GM18517 (cell line): ENCODE measurements at regions not wholly inside any gene's neighbourhood (a gene's known extent, or its start where the extent isn't known, plus 50 kb on each side); places are given as distances from the start of the nearest gene placed in this dataset.
"Not testable (repeated sequence)": the region's sequence is repeated elsewhere in the genome, so short reads cannot be mapped to it uniquely, and the experiment has no call there.

Experiments
- ATAC-seq: cut with Tn5 transposase; IDR thresholded peaks from one replicate; pipeline ENCODE4 v1.9.1; 2021; ENCODE audit warnings: mild to moderate bottlenecking, moderate library complexity; ENCODE audit not compliant: unreplicated experiment

DNA sequence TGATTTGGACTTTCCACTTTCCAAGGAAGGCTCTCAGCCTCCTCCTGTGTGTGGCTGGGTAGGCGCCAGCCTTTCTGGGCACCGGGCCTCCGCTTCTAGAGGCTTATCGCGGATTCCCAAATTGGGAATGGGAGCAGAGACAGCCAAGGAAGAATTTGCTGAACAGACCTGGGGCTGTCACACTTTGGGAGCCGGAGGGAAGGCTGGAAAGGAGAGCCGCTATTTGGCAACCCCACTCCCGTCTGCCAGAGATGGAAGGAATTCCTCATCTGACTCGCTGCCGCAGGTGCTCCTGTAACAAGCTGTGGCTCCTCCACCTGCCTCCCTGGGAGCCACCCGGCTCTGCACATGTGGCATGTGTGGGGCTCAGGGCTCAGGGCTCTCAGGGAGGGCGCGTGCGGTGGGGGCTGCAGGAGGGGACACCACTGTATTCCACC, 50.8 kb upstream of the ECHDC3 start:
- ATAC-seq, result no peak

DNA sequence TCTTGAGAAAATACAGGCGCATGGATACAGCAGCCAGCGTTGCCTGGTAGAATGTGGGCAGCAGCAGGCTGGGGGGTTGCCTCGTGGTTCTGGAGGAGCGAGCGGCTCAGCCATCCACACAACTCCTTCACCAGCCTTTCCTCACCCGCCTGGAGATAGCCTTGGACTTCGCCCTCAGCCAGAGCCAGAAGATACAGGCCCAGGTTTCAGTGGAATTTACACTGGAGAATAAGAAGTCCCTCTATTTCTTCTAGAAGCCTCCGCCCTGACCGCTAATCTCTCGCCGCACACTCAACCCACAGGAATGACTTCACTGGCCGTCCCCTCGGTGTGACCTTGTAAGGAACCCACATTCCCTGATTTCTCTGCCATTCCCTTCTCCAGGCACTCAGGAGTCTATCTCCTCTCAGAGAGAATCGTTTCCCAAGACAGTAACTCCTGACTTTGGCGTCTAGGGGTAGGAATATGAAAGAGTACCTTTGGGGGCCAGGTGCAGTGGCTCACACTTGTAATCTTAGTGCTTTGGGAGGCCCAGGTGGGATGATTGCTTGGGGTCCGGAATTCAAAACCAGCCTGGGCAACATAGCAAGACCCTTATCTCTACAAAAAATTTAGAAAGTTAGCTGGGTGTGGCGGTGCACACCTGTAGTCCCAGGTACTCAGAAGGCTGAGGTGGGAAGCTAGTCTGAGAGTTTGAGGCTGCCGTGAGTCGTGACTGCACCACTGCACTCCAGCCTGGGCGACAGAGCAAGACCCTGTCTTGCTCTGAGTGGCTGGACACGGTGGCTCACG, 52.0 kb upstream of the ECHDC3 start:
- no peak for ATAC-seq

DNA sequence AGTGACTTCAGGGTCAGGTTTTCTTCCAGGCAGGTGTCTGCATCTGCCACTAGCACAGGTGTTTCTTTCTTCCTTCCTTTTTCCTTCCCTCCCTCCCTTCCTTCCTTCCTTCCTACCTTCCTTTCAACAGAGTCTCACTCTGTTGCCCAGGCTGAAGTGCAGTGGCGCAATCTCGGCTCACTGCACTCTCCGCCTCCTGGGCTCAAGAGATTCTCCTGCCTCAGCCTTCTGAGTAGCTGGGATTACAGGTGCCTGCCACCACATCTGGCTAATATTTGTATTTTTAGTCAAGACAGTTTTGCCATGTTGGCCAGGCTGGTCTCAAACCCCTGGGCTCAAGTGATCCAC, 53.8 kb upstream of the ECHDC3 start:
- not testable (repeated sequence) for ATAC-seq

DNA sequence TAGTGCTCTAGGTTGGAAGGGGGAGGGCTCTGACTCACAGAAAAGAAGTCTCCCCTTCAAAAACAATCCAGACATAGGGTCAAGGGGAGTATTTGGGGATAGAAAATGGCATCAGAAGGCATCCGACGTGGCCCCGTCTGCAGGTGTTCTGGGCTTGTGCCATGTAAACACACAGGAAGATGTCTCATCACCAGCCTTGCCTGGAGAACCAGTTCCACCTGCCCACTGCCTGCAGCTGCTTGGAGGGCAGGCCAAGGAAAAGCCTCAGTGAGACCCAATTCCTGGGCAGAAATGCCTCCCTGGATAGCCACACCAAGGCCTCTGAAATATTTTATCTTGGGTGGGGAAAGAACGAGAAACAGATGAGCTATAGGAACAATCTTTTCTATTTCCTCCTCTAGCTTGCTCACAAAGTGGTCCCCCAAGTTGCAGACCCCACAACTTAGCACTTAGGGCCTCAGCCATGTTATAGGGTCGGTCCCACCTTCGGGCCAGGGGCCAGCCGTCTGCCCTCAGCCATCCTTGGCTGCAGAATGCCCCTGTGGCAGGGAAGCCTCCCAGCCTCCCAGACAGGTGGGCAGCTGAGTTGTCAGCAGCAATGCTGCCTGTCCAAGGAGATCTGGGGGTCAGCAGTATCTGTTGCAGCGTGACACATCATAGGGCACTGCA, 54.3 kb upstream of the ECHDC3 start:
- ATAC-seq, result no peak

DNA sequence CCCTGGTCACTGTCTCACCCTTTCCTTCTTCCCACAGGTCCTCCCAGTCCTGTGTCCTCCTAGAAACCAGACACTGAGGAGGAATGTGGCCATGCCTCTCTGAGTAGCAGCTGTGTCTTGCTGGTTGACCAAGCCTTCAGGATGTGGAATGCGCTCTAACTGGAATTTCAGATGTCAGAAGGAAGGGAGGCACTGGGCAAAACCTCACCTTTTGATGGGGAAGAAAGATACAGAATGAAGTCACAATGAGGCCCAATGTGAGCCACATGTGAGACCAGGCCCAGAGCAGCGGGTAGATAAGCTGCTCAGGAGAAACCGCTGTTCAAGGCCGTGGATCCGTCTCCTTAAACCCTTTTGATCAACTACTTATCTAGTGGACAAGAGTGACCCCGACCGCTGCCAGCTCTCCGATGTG, 54.8 kb upstream of the ECHDC3 start:
- ATAC-seq, result no peak

DNA sequence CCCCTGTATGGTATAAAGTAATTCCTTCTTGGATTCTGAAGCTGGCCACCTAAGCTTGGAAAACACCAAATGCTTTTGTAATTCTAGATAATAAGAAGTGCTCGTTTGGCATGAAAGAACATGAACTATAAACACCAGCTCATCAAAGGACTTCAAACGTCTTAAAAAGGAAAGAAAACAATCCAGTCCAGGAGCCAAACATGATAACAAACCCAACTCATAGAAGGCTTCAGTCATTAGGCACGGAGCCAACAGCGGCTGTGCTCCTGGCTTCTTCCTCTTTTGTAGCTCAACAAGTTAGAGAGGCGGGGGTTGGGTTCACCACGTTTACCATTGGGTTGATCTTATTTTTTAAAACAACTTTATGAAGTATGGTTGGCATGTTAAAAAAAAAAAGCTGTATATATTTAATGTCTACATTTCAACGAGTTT, 56.4 kb upstream of the ECHDC3 start:
- ATAC-seq, result no peak

DNA sequence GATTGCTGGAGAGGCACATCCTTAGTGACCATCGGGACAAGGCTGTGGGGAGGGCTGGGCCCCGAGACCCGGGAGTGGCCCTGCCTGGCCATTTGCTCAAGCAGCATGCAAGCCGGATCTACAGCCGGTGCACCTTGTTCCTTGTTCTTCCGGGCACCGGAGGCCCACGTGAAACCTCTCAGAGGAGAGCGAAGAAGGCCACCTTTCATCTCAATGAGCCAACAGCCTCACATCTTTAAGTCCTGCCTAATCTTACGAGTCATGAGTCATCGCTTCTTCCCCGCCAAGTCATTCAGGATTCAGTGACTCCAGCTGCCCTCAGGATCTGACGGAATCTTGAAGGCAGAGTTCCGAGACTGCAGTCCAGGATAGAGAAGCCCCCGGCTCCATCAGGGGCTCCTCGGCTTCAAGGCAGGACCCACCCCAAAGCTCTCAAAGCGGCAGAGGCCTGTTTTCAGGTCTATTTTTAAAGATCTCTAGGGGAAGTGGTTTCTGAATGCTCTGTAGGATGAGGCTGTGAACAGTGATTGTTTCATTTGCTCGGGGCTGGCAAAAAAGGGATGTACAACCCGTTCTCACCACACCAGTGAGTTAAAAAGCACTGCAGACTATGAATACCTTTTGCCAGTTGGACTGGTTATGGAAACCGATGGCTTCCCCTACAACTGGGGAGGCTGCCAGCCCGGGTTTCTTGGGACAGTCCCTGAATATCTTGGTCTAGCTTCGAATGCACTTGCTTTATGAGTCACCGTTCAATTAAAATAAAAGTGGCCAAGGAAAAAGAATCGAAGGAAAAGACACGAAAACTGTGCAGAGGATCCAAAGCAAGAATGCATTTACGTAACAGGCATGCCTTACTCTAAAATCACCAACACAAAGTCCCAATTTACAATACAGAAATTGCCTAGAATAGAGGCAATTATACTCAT, 57.2 kb upstream of the ECHDC3 start:
- ATAC-seq, result peak; percentile 72

DNA sequence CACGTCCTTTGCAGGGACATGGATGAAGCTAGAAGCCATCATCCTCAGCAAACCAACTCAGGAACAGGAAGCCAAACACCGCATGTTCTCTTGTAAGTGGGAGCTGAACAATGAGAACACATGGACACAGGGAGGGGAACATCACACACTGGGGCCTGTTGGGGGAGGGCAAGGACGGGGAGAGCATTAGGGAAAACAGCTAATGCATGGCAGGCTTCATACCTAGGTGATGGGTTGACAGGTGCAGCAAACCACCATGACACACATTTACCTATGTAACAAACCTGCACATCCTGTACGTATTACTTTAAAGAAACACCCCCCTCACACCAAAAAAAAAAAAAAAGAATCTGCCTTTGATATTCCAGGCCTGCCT, 57.9 kb upstream of the ECHDC3 start:
- not testable (repeated sequence) for ATAC-seq

DNA sequence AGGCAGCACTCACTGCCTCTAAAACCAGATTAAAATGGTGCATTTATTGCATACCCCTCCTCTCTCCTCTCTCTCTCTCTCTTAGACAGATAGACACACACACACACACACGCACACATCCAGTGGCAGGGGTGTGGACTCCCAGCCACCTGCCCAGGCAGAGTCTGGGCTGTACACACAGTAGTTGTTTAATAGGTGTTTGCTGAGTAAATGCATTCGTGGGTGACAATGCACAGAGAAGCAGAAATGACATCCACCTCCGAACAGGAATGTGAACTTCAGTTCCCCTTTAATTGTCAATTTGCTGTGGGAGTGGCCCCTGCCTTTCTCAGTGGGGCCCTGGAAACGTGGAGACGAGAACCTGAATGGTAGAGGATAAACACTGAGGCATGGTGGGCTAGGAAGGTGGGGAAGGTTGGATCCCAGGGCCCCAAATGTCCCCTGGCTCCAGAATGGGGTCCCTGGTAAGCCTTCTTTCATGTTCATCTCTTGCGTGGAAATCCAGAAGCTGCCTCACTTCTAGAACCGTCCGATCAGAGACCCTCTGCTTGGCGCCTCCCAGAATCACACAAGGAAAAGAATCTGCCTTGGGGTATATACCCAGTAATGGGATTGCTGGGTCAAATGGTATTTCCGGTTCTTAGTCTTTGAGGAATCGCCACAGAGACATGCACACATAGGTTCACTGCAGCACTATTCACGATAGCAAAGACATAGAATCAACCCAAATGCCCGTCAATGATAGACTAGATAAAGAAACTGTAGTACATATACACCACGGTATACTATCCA, 58.5 kb upstream of the ECHDC3 start:
- ATAC-seq, result no peak

DNA sequence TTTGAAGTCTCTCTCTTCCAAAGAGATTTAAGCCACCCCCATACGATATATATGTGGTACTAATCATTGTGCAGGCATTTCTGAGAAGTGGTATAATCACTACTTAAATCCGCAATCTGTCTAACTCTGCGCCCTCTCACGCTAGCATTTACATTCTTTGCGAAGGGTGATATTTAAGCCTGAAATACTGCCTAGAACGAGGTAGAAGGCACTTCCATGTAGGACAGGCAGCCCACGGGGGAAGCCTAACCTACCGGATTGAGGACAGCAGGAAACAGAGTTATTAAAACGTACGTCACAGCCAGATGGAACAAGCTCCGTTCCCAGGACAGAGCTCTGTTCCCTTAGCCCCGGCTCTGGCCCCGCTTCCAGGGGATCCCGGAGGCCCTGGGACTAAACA, 59.3 kb upstream of the ECHDC3 start:
- ATAC-seq, result no peak

DNA sequence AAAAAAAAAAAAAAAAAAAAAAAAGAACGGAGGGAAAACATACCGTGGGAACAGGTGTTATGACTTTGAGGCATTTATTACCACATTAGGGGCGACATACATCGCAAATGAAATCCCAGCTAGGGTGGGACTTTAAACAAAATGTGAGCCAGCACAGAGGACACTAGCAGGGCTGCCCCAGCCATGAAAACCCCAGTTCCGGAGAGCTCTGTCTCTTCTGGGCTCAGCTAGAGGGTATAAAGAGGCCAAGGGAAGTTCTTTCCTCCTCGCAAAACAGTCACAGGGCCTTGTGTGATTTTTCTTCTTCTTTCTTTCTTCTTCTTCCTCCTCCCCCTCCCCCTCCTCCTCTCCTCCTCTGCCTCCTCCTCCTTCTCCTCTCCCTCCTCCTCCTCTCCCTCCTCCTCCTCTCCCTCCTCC, 59.9 kb upstream of the ECHDC3 start:
- no peak for ATAC-seq

DNA sequence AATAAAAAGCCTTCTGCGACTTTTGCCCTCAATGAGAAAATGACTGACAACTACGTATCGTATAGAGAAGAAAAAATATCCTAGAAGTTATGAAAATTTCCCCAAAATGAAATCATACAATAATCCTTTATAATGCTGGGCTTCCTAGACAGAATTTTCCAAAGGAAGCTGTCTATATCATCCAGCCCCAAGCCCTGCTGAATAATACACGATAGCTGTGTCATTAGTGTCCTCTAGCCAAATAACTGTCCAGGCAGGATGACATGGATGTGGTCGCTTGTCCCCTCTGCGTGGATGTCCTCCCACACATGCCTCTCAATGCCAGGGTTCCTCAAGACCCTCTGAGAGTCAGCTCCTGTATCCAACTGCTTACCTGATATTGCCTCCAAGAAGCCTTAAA, 61.7 kb upstream of the ECHDC3 start:
- ATAC-seq, result no peak

DNA sequence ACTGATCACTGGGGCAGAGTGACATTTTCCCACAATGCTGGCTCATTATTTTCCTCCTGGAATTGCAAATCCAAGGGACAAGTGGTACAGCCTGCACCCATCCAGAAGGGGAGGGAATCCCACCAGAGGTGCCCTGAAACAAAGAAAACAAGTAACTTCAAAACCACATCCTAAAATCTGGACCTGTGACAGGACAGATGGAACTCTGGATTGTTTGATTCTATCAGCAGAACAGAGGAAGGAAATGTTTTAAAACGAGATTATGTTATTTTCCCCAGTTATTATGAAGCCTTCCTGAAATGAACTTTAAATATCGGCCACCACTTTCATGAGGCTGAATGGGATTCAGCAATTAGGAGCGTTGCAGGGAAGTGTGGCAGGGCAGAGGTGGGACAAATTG, 62.2 kb upstream of the ECHDC3 start:
- no peak for ATAC-seq

DNA sequence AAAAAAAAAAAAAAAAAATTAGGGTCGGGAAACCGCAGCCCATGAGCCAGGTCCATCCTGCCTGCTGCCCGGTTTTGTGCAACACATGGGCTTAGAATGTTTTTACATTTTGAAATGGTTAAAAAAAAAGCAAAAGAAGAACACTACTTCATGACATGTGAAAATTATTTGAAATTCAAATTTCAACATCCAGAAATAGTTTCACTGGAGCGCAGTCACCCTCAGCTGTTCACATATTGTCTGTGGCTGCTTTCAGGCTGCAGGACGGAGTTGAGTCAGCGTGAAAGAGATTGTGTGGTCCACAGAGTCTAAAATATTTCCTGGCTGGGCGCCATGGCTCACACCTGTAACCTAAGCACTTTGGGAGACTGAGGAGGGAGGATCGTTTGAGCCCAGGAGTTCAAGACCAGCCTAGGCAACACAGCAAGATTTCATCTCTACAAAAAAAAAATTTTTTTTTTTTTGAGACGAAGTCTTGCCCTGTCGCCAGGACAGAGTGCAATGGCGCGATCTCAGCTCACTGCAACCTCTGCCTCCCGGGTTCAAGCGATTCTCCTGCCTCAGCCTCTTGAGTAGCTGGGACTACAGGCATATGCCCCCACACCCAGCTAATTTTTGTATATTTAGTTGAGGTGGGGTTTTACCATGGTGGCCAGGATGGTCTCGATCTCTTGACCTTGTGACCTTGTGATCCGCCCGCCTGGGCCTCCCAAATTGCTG, 63.9 kb upstream of the ECHDC3 start:
- ATAC-seq, result peak; percentile 92

DNA sequence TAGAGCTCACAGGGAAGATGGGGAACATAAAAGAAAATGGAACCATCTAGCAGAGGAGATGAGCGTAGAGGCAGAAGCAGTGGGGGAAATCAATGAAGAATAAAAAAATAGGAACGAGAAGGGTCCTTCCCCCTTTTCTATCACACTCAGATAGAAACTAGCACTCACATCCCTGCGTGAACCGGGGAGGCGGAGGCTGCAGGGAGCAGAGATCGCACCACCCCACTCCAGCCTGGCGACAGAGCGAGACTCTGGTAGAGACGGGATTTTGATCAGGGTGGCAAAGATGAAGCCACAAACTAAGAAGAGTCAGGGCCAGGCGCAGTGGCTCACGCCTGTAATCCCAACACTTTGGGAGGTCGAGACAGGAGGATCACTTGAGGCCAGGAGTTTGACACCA, 64.7 kb upstream of the ECHDC3 start:
- ATAC-seq, result peak; percentile 9

DNA sequence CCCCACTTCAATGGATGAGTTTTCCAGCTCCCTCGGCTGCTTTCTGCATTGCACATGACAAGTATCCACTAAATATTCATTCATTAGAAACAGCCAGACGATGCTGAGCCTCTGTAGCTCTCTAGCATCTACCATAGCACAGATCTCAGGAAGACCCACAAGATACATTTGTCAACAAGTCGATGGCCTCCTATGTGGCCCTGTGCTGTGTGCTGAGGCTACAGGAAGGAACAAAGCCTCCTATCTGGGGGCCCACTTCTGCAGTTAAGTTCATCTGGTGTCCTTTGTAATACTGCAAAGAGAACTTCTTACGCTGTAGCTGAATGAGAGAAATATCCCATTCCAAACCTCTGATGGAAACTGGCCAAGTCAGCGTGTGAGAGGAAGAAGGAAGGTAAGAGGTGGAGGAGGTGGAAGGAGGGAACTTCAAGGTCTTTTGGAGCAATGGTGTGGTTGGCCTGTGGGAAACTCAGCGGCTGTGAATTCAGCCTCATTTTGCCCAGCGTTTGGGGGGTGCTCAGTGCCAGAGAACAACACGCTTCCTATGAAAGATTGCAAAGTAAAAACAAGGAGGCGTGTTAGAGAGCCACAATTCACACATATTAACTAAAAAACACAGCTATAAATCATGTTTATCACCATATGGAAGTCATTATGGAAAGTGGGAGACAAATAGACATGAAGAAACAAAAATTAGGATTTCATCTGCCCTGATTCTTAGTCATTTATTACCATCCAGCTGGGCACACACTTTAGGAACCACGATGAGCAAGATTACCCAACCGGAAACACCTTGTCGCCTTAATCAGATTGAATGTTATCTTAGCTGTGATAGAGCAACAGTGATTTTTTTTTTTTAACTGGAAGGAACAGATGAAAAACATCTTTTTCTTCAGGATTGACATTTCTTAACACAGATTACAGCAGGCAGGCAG, 62.2 kb upstream of the USP6NL start:
- ATAC-seq, result no peak

DNA sequence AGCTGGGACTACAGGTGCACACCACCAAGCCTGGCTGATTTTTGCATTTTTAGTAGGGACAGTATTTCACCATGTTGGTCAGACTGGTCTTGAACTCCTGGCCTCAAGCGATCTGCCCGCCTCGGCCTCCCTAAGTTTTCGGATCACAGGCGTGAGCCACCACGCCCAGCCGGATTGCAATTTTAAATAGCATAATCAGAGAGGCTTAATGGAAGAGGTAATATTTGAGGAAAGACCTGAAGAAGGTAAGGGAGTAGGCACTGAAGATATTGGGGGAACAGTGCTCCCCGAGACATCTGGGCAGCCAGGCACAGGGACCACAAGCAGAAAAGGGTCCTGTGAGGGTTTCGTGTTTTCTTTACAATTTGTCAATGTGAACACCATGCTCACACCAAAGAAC, 61.4 kb upstream of the USP6NL start:
- no peak for ATAC-seq

DNA sequence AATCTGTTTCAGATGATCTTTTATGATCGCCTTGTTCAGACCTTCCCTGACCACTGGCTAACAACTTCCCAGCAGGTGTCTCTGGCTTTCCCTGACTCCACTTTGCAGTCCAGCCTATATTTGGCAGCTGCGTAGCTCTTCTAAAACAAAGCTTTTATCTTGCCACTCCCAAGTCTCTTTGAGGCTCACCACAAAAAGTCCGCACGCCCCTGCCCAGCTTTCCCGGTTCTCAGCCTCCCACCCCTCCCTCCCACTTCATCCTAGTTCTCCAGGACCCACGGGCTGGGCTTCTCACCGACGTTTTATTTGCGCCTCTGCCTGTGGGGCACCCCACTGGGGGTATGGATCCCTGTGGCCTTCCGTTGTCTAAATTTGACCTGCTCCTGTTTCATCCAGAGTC, 58.9 kb upstream of the USP6NL start:
- no peak for ATAC-seq
